ENCODE measurements at regions not wholly inside any gene's neighbourhood (a gene's known extent, or its start where the extent isn't known, plus 50 kb on each side); places are given as distances from the start of the nearest gene placed in this dataset.
A peak's percentile ranks its signal among the peaks of the same experiment; 100 is the strongest.
"Not testable (repeated sequence)": the region's sequence is repeated elsewhere in the genome, so short reads cannot be mapped to it uniquely, and the experiment has no call there.

DNA sequence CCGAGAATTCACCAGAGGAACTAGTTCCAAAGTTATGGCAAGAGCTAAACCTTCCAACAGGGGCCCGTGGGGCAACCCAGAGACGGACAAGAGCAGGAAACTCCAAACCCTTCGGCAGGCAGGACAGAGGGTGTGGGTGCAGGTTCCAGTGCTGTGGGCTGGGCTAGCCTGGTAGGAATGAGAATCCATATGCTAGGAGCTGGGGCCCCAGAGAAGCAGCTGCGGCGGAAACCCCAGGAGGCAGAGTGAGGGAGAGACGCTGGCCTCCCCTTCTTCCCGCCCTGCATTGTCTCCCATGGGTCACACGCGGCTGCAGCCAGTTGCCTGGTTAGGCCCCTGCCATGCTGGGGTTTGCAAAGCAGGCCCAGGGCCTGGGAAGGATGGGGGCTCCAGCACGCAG lies 126.2 kb upstream of the ALDH3B2 start:
- H3K9me3 ChIP-seq (replicated peaks); H3K36me3 ChIP-seq; H3K27me3 ChIP-seq (ENCODE audit: low read depth); H3K27ac ChIP-seq (replicated peaks); H3K4me1 ChIP-seq; intact Hi-C loops (cut with micrococcal nuclease); DNase-seq; H3K4me3 ChIP-seq: not testable (repeated sequence)

DNA sequence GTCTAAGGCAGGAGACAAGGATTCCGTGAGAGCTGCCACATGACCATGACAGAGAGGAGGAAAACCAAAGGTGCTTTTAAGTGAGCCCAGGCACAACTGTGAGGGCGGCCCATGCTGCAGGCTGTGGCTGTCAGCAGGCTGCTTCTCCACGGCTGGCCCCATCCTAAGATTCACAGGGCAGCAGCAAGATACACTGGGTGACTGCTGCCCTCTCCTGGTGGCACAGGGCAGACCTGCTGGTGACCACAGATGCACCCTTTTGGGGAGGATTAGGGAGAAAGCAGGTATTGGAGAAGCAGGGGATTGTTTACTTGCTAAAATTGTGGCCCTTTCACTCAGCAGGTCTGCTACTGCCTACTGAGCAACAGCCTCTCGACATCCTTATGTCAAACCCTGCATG lies 125.4 kb upstream of the ALDH3B2 start:
- DNase-seq; H3K27me3 ChIP-seq (ENCODE audit: low read depth); H3K27ac ChIP-seq (replicated peaks); H3K4me1 ChIP-seq; H3K36me3 ChIP-seq; H3K4me3 ChIP-seq; H3K9me3 ChIP-seq (replicated peaks); intact Hi-C loops (cut with micrococcal nuclease): not testable (repeated sequence)
- TF ChIP-seq, protein P1, sequence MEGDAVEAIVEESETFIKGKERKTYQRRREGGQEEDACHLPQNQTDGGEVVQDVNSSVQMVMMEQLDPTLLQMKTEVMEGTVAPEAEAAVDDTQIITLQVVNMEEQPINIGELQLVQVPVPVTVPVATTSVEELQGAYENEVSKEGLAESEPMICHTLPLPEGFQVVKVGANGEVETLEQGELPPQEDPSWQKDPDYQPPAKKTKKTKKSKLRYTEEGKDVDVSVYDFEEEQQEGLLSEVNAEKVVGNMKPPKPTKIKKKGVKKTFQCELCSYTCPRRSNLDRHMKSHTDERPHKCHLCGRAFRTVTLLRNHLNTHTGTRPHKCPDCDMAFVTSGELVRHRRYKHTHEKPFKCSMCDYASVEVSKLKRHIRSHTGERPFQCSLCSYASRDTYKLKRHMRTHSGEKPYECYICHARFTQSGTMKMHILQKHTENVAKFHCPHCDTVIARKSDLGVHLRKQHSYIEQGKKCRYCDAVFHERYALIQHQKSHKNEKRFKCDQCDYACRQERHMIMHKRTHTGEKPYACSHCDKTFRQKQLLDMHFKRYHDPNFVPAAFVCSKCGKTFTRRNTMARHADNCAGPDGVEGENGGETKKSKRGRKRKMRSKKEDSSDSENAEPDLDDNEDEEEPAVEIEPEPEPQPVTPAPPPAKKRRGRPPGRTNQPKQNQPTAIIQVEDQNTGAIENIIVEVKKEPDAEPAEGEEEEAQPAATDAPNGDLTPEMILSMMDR (IDR thresholded peaks at IDR 0.05; ENCODE audit: borderline replicate concordance): peak; percentile 64

DNA sequence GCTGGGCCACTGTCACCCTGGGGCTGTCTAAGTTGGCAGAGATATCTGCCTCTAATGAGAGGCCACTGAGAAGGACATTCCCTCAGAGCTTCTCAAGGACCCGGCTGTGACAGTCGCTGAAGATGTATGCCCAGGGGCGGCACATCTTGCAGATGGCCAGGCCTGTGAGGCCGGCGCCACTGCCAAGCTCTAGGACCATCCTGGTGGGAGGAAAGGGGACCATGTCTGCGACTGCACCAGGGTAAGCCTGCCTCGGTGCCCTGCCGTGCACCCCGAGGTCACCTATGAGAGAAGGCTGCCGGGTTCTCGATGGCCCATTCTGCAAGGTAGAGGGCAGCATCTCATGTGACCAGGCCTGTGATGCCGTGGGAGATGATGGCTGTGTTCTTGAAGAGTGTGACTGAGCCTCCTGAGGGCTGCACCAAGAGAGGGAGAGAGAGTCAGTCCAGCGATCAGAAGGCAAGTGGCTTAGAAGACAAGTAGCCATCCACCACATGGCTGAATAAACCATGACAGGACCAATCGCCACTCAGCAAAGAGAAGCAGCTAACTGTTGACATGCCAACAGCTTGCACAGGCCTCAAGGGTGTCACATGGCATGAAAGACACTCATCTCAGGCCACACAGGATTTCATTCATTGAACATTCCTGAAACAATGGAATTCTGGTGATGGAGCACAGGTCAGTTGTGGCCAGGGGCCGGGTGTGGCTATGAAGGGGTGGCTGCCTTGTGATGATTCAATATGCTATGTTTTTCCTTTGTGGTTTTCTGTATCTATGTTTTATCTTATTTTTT lies 123.5 kb upstream of the ALDH3B2 start:
- H3K27ac ChIP-seq (replicated peaks); H3K4me1 ChIP-seq; H3K36me3 ChIP-seq; H3K27me3 ChIP-seq (ENCODE audit: low read depth); DNase-seq; H3K9me3 ChIP-seq (replicated peaks); intact Hi-C loops (cut with micrococcal nuclease); H3K4me3 ChIP-seq: not testable (repeated sequence)

DNA sequence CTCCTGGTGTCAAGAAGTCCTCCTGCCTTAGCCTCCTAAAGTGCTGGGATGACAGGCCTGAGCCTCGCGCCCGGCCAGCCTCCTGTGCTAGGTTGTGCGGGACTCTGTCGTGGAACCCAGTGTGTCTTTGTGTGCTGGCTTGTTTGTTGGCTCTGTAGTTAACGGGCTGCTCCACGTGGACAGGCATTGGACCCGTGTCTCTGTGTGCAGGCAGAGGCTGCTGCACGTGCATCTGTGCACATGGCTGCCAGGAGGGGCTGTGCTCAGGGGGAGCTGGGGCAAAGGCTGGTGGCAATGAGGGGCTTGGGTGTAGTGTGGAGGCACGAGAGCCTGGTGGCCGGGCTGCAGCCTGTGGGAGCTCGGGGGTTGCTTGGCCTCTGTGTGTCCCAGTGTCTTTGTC lies 121.3 kb upstream of the ALDH3B2 start:
- no peaks in the 10 kb centered on the region for H3K27me3 ChIP-seq (ENCODE audit: low read depth)
- intact Hi-C loops (cut with micrococcal nuclease): no loop called here

DNA sequence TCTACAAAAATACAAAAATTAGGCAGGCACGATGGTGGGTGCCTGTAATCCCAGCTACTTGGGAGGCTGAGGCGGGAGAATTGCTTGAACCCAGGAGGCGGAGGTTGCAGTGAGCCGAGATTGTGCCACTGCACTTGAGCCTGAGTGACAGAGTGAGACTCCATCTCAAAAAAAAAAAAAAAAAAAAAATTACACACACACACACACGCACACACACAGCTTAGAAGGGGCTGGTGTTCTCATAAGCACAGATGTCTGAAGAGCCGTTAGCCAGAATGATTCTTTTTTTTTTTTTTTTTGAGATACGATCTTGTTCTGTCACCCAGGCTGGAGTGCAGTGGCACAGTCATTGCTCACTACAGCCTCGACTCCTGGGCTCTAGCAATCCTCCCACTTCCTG lies 119.3 kb upstream of the ALDH3B2 start:
- intact Hi-C loops (cut with micrococcal nuclease); H3K27ac ChIP-seq (replicated peaks); H3K4me1 ChIP-seq; DNase-seq; H3K4me3 ChIP-seq; H3K27me3 ChIP-seq (ENCODE audit: low read depth); H3K36me3 ChIP-seq; H3K9me3 ChIP-seq (replicated peaks): not testable (repeated sequence)

More for the DNA sequence above, 121.3 kb upstream of the ALDH3B2 start:
- no peaks in the 10 kb centered on the region for H3K36me3 ChIP-seq
- H3K9me3 ChIP-seq (replicated peaks): no peaks in the 10 kb centered on the region
- H3K27ac ChIP-seq (replicated peaks): no peak overlapping the region
- peaks cover 7% of the 10 kb centered on the region for H3K4me1 ChIP-seq
- DNase-seq: no peak
- TF ChIP-seq, protein P1 (IDR thresholded peaks at IDR 0.05; ENCODE audit: borderline replicate concordance): no peak
- H3K4me3 ChIP-seq: no peak overlapping the region

DNA sequence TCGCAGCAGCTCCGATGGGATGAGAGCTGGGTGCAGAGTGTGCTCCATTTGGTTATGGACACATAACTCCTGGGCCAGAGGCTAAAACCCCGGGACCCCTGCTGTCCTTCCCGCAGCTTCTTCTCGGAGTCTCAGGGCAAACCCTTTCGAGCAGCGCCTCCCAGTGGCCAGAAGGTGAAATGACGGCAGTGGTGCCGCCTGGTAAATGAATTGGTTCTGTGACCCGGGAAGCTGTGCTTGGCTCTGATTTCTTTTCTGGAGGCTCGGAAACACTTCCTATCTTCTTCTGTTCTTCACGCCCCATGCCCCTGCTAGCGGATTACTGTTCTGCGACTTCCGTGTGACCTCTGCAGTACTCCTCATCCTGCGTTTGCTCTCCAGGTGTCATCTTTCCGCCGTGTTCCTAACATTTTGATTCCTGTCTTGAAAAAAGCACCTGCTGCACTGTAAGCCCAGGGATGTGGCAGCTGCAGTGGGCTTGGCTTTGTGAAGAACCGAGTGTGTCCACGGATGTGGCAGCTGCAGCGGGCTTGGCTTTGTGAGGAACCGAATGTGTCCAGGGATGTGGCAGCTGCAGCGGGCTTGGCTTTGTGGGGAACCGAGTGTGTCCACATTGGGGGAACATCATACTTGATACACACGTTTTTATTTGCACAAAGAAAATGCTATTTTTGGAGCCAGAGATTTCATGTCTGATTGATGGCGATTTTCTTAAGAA lies 118.0 kb upstream of the ALDH3B2 start:
- H3K27ac ChIP-seq (replicated peaks); H3K27me3 ChIP-seq (ENCODE audit: low read depth); H3K36me3 ChIP-seq; H3K4me1 ChIP-seq; intact Hi-C loops (cut with micrococcal nuclease); H3K9me3 ChIP-seq (replicated peaks); H3K4me3 ChIP-seq: not testable (repeated sequence)
- peak; percentile 40 for DNase-seq
- TF ChIP-seq, protein P1 (IDR thresholded peaks at IDR 0.05; ENCODE audit: borderline replicate concordance): peak; percentile 70

DNA sequence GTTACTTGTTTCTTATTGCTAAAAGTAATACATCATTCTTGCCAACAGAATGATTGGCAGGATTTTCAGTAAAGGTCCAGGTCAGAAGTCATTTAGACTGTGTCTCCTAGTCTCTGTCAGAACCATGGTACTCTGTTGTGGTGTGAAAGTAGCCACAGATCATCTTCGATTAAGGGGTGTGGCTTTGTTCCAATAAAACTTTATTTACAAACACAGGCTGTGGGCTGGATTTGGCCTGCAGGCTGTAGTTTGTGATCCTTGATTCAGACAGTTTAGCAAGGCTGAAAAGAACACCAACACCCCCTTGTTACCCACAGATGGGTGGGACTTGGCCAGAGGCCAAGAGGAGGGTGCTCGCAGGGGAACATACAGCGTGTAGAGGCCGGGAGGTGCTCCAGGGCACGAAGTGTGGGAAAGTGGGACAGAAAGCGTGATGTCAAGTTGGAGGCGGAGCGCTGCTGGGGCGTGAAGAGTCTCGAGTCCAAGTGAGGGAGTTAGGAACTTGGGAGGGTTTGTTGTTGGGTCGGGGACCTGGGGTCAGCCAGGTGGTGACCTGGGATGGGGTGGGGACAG lies 117.3 kb upstream of the ALDH3B2 start:
- H3K9me3 ChIP-seq (replicated peaks); DNase-seq; intact Hi-C loops (cut with micrococcal nuclease); H3K36me3 ChIP-seq; H3K27me3 ChIP-seq (ENCODE audit: low read depth); H3K27ac ChIP-seq (replicated peaks); H3K4me3 ChIP-seq; H3K4me1 ChIP-seq: not testable (repeated sequence)

DNA sequence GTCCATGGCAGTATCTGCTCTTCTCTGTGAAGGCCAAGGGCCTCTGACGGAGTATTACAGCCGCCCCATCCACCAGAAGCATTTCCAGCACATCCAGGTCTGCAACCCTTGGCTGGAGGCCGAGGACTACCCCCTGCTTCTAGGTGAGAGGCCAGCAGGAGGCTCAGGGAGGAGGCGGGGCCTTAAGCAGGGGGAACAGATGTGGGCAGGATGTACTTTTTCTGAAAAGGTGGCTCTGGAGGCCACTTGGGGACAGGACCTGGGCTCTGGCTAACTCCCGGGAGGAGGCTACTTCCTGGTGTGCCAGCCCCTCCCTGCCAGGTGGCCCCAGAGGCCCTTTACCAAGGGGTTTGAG lies 113.9 kb upstream of the ALDH3B2 start:
- H3K27me3 ChIP-seq (ENCODE audit: low read depth); H3K4me3 ChIP-seq; H3K9me3 ChIP-seq (replicated peaks); intact Hi-C loops (cut with micrococcal nuclease); H3K36me3 ChIP-seq; H3K27ac ChIP-seq (replicated peaks); DNase-seq; H3K4me1 ChIP-seq: not testable (repeated sequence)

DNA sequence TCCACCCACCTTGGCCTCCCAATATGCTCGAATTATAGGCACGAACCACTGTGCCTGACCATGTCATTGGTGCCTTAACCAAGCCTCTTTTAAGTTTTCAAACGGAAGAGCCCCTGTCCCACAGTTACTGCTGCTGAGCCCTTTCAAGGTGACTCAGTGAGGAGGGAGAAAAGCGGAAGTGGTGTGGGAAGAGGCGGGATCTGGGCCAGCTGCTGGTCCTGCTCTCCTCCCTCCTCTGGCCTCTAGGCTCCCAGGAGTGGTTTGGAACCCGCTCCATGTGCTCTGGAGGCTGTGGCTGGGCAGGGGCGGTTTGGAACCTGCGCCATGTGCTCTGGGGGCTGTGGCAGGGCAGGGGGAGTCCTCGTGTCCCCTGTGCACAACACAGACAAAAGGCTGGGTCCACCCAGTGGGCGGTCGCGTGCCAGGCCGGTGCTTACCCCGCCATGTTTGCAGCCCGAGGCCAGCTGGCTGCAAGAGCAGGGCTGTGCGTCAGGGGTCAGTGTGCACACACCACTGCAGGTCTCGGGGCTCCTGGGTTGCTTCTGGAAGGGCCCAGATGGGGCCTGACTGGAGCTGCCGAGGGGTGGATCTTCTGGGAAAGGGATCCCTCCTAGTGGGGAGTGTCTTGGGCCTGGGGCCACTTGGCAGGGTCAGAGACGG lies 113.4 kb upstream of the ALDH3B2 start:
- H3K9me3 ChIP-seq (replicated peaks); H3K4me1 ChIP-seq; H3K4me3 ChIP-seq; H3K36me3 ChIP-seq; H3K27ac ChIP-seq (replicated peaks); DNase-seq; H3K27me3 ChIP-seq (ENCODE audit: low read depth); intact Hi-C loops (cut with micrococcal nuclease): not testable (repeated sequence)

DNA sequence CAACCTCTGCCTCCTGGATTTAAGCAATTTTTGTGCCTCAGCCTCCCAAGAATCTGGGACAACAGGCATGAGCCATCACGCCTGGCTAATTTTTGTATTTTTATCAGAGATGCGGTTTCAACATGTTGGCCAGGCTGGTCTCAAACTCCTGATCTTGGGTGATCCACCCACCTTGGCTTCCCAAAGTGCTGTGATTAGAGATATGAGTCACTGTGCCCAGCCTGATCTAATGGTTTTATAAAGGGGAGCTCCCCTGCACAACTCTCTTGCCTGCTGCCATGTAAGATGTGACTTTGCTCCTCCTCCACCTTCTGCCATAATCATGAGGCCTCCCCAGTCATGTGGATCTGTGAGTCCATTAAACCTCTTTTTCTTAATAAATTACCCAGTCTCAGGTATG lies 107.5 kb upstream of the ALDH3B2 start:
- DNase-seq; H3K4me1 ChIP-seq; H3K27ac ChIP-seq (replicated peaks); H3K27me3 ChIP-seq (ENCODE audit: low read depth); intact Hi-C loops (cut with micrococcal nuclease); H3K9me3 ChIP-seq (replicated peaks); H3K36me3 ChIP-seq; H3K4me3 ChIP-seq: not testable (repeated sequence)

Data from left ventricle myocardium inferior (tissue), 1 donor.